ENCODE measurements at regions not wholly inside any gene's neighbourhood (a gene's known extent, or its start where the extent isn't known, plus 50 kb on each side); places are given as distances from the start of the nearest gene placed in this dataset.
"Not testable (repeated sequence)": the region's sequence is repeated elsewhere in the genome, so short reads cannot be mapped to it uniquely, and the experiment has no call there.

- DNase-seq: no peak
Observed at GRCh38 chr13:81184556-81185265, 843.8 kb upstream of the SPRY2 start.

GRCh38 chr13:81172603-81173002, 831.7 kb upstream of the SPRY2 start:
- no peak for DNase-seq

- peak; percentile 68 for DNase-seq
Observed at GRCh38 chr13:81171065-81171647, 830.2 kb upstream of the SPRY2 start.

- not testable (repeated sequence) for DNase-seq
Observed at GRCh38 chr13:81163823-81164222, 822.9 kb upstream of the SPRY2 start.

GRCh38 chr13:81153478-81153877, 812.6 kb upstream of the SPRY2 start:
- no peak for DNase-seq

GRCh38 chr13:81148822-81149221, 807.9 kb upstream of the SPRY2 start:
- DNase-seq: no peak

- not testable (repeated sequence) for DNase-seq
Observed at GRCh38 chr13:81146576-81146975, 805.6 kb upstream of the SPRY2 start.

- peak; percentile 57 for DNase-seq
Observed at GRCh38 chr13:81142306-81142999, 801.5 kb upstream of the SPRY2 start.

GRCh38 chr13:81140675-81141074, 799.7 kb upstream of the SPRY2 start:
- no peak for DNase-seq

- DNase-seq: no peak
Observed at GRCh38 chr13:81139987-81140386, 799.1 kb upstream of the SPRY2 start.

GRCh38 chr13:81138353-81138980, 797.5 kb upstream of the SPRY2 start:
- no peak for DNase-seq

GRCh38 chr13:81133066-81133465, 792.1 kb upstream of the SPRY2 start:
- DNase-seq: no peak

GRCh38 chr13:81117416-81117815, 776.5 kb upstream of the SPRY2 start:
- DNase-seq: no peak

GRCh38 chr13:81116461-81117282, 775.7 kb upstream of the SPRY2 start:
- DNase-seq: no peak

GRCh38 chr13:81109026-81109425, 768.1 kb upstream of the SPRY2 start:
- DNase-seq: no peak

- no peak for DNase-seq
Observed at GRCh38 chr13:81106348-81106747, 765.4 kb upstream of the SPRY2 start.

GRCh38 chr13:81104035-81104715, 763.2 kb upstream of the SPRY2 start:
- DNase-seq: peak; percentile 58

GRCh38 chr13:81102066-81102465, 761.1 kb upstream of the SPRY2 start:
- not testable (repeated sequence) for DNase-seq

- DNase-seq: no peak
Observed at GRCh38 chr13:81089371-81090157, 748.6 kb upstream of the SPRY2 start.

- no peak for DNase-seq
Observed at GRCh38 chr13:81080911-81081454, 740.1 kb upstream of the SPRY2 start.

- no peak for DNase-seq
Observed at GRCh38 chr13:81078048-81078447, 737.1 kb upstream of the SPRY2 start.
